Testis (tissue), 2 donors: ENCODE measurements at regions not wholly inside any gene's neighbourhood (a gene's known extent, or its start where the extent isn't known, plus 50 kb on each side); places are given as distances from the start of the nearest gene placed in this dataset.

Experiments used
- CTCF ChIP-seq, 3 experiments: fragments of 450-650 bp in 2 of 3; fragments of 200-600 bp in 1 of 3; sonication (generic) in 1 of 3; IDR thresholded peaks; one replicate each; pipeline ENCODE4 v1.5.1; 2016 to 2019; ENCODE audit warnings: antibody characterized with exemption in 3 of 3, mild to moderate bottlenecking in 2 of 3, moderate library complexity in 1 of 3
- POLR2A ChIP-seq: fragments of 450-650 bp; IDR thresholded peaks from one replicate; pipeline ENCODE4 v1.6.1; 2017; ENCODE audit warnings: antibody characterized with exemption, mild to moderate bottlenecking, moderate library complexity

- TF ChIP-seq POLR2A: no peak
- no peak for TF ChIP-seq CTCF (IDR thresholded peaks at IDR 0.05)
Observed at GRCh38 chr22:49561976-49562375, 265.7 kb downstream of the BRD1 start.
